ENCODE measurements at regions not wholly inside any gene's neighbourhood (a gene's known extent, or its start where the extent isn't known, plus 50 kb on each side); places are given as distances from the start of the nearest gene placed in this dataset.

GRCh38 chr6:93779086-93779841, 359.9 kb upstream of the EPHA7 start:
- peak; percentile 9 for DNase-seq (ENCODE audit: low spot score)

GRCh38 chr6:93759190-93759589, 339.8 kb upstream of the EPHA7 start:
- no peak for DNase-seq (ENCODE audit: low spot score)

- no peak for DNase-seq (ENCODE audit: low spot score)
Measured at GRCh38 chr6:93751969-93752368, 332.6 kb upstream of the EPHA7 start.

- no peak for DNase-seq (ENCODE audit: low spot score)
Measured at GRCh38 chr6:93749930-93750329, 330.6 kb upstream of the EPHA7 start.

GRCh38 chr6:93749191-93749590, 329.8 kb upstream of the EPHA7 start:
- DNase-seq (ENCODE audit: low spot score): no peak

- no peak for DNase-seq (ENCODE audit: low spot score)
Measured at GRCh38 chr6:93746892-93747291, 327.5 kb upstream of the EPHA7 start.

GRCh38 chr6:93745306-93745705, 325.9 kb upstream of the EPHA7 start:
- no peak for DNase-seq (ENCODE audit: low spot score)

GRCh38 chr6:93735099-93735498, 315.7 kb upstream of the EPHA7 start:
- DNase-seq (ENCODE audit: low spot score): no peak

GRCh38 chr6:93731306-93731705, 311.9 kb upstream of the EPHA7 start:
- no peak for DNase-seq (ENCODE audit: low spot score)

GRCh38 chr6:93728150-93728549, 308.8 kb upstream of the EPHA7 start:
- no peak for DNase-seq (ENCODE audit: low spot score)

GRCh38 chr6:93727447-93727846, 308.1 kb upstream of the EPHA7 start:
- DNase-seq (ENCODE audit: low spot score): no peak

- DNase-seq (ENCODE audit: low spot score): peak; percentile 2
Measured at GRCh38 chr6:93721386-93722048, 302.2 kb upstream of the EPHA7 start.

- DNase-seq (ENCODE audit: low spot score): no peak
Measured at GRCh38 chr6:93713974-93714373, 294.6 kb upstream of the EPHA7 start.

GRCh38 chr6:93703431-93703830, 284.1 kb upstream of the EPHA7 start:
- DNase-seq (ENCODE audit: low spot score): no peak

GRCh38 chr6:93701526-93701925, 282.2 kb upstream of the EPHA7 start:
- DNase-seq (ENCODE audit: low spot score): no peak

- no peak for DNase-seq (ENCODE audit: low spot score)
Measured at GRCh38 chr6:93685494-93685893, 266.1 kb upstream of the EPHA7 start.

- no peak for DNase-seq (ENCODE audit: low spot score)
Measured at GRCh38 chr6:93684339-93684738, 265.0 kb upstream of the EPHA7 start.

GRCh38 chr6:93679836-93680235, 260.5 kb upstream of the EPHA7 start:
- DNase-seq (ENCODE audit: low spot score): no peak

- DNase-seq (ENCODE audit: low spot score): no peak
Measured at GRCh38 chr6:93678841-93679454, 259.6 kb upstream of the EPHA7 start.

- DNase-seq (ENCODE audit: low spot score): no peak
Measured at GRCh38 chr6:93677264-93677965, 258.1 kb upstream of the EPHA7 start.

- DNase-seq (ENCODE audit: low spot score): no peak
Measured at GRCh38 chr6:93676581-93676980, 257.2 kb upstream of the EPHA7 start.

GRCh38 chr6:93675856-93676417, 256.6 kb upstream of the EPHA7 start:
- DNase-seq (ENCODE audit: low spot score): no peak

All from hepatic stellate cell (primary cell).